ENCODE measurements at regions not wholly inside any gene's neighbourhood (a gene's known extent, or its start where the extent isn't known, plus 50 kb on each side); places are given as distances from the start of the nearest gene placed in this dataset.
"Not testable (repeated sequence)": the region's sequence is repeated elsewhere in the genome, so short reads cannot be mapped to it uniquely, and the experiment has no call there.

DNA sequence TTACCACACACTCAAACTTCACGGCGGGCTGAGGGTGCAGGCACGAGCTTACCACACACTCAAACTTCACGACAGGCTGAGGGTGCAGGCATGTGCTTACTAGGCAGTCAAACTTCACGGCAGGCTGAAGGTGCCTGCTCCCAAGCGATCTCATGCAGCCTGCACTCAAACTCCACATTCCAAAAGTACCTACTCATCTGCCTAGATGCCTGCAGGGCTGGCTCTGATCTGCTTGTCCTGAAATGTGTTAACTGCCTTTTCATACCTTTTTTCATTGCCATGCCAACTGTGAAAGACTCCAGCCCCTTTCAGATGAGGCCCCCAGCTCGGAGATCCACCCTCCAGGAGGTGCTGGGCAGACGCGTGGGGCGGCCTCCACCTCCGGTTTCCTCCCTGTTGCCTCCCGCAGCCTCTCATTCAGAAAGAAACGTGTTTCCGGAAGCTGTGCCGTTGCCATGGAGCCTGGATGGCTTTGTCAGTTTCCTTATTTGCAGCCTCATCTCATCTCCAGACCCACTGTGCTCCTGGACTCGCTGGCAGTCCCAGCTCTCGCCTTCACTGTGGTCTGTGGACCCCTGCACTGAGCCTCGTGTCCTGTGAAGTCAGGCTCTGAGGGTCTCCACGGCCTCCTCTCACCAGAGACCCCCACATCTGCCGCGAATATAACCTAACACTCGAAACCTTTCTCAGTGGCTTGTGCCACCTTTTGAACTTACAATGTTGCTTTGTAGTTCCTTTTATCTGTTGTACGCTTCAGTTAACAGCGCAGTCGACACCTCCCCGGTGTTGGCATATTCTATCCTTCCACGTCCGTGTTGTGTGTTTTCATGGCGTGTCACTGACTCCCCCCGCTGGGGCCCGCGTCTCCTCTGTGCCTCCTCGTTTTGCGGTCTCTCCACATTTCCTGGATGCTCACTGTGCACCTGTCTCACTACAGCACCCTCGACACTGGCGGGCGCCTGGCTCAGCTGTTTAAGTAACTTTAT is 106.1 kb upstream of the ALKAL2 start:
- Mint-ChIP-seq H3K9me3 (ENCODE audit: unreplicated experiment) (no peaks in the 10 kb centered on the region), H3K36me3 (ENCODE audit: unreplicated experiment) (no peaks in the 10 kb centered on the region), H3K27ac (ENCODE audit: unreplicated experiment) (peak overlapping the region; percentile 89), H3K4me1 (ENCODE audit: unreplicated experiment) (peaks cover 25% of the 10 kb centered on the region), H3K27me3 (ENCODE audit: unreplicated experiment) (no peaks in the 10 kb centered on the region), H3K4me3 (ENCODE audit: unreplicated experiment) (peak overlapping the region; percentile 69)
- TF ChIP-seq, protein P1, sequence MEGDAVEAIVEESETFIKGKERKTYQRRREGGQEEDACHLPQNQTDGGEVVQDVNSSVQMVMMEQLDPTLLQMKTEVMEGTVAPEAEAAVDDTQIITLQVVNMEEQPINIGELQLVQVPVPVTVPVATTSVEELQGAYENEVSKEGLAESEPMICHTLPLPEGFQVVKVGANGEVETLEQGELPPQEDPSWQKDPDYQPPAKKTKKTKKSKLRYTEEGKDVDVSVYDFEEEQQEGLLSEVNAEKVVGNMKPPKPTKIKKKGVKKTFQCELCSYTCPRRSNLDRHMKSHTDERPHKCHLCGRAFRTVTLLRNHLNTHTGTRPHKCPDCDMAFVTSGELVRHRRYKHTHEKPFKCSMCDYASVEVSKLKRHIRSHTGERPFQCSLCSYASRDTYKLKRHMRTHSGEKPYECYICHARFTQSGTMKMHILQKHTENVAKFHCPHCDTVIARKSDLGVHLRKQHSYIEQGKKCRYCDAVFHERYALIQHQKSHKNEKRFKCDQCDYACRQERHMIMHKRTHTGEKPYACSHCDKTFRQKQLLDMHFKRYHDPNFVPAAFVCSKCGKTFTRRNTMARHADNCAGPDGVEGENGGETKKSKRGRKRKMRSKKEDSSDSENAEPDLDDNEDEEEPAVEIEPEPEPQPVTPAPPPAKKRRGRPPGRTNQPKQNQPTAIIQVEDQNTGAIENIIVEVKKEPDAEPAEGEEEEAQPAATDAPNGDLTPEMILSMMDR (IDR thresholded peaks at IDR 0.05) = no peak
- peak; percentile 85 for DNase-seq (ENCODE audit: extremely low spot score, unreplicated experiment)

DNA sequence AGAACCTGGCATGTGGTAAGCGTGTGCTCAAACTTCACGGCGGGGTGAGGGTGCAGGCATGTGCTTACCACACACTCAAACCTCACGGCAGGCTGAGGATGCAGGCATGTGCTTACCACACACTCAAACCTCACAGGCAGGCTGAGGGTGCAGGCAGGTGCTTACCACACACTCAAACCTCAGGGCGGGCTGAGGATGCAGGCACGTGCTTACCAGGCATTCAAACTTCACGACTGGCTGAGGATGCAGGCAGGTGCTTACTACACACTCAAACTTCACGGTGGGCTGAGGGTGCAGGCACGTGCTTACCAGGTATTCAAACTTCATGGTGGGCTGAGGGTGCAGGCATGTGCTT is 105.0 kb upstream of the ALKAL2 start:
- DNase-seq (ENCODE audit: extremely low spot score, unreplicated experiment) = no peak
- no peaks in the 10 kb centered on the region for H3K9me3 Mint-ChIP-seq (ENCODE audit: unreplicated experiment)
- H3K27ac Mint-ChIP-seq (ENCODE audit: unreplicated experiment) = no peak overlapping the region
- H3K27me3 Mint-ChIP-seq (ENCODE audit: unreplicated experiment) = no peaks in the 10 kb centered on the region
- peaks cover 25% of the 10 kb centered on the region for H3K4me1 Mint-ChIP-seq (ENCODE audit: unreplicated experiment)
- no peaks in the 10 kb centered on the region for H3K36me3 Mint-ChIP-seq (ENCODE audit: unreplicated experiment)
- H3K4me3 Mint-ChIP-seq (ENCODE audit: unreplicated experiment) = no peak overlapping the region
- TF ChIP-seq, protein P1 (IDR thresholded peaks at IDR 0.05) = no peak

DNA sequence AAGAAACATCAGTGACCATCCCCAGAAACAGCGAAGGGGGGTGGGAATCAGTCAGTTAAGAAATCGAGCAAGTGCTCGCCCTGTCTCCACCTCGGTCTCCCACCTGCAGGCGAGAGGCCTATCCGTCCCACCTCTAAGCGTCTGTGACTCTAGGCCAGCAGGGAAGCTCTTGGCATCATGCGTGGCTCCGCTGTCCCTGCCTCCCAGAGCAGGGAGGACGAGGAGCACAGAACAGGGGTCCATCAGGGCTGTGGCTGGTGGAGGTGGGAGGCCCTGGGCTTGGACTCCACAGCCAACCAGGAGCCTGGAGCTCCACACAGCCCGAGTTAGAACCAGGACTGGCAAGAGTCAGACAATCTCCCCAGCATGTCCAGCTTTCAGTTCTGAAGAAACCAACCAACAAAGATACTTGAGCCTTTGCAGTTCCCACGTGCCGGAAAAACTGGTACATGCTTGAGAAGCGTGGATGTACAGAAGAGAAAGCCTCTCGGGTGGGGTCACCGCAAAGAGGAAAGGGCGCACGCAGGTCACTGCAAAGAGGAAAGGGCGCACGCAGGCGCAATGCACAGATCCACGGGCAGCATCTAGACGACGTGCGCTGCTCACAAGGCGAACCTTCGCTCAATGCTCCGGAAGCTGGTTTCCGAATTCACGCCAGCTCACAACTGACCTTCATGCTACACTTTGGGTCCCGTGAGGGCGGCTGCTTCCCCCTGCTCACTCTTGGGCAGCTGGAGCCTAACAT is 104.5 kb upstream of the ALKAL2 start:
- DNase-seq (ENCODE audit: extremely low spot score, unreplicated experiment) = peak; percentile 73
- Mint-ChIP-seq H3K4me3 (ENCODE audit: unreplicated experiment) (no peak overlapping the region), H3K4me1 (ENCODE audit: unreplicated experiment) (peaks cover 25% of the 10 kb centered on the region), H3K9me3 (ENCODE audit: unreplicated experiment) (no peaks in the 10 kb centered on the region), H3K36me3 (ENCODE audit: unreplicated experiment) (no peaks in the 10 kb centered on the region), H3K27ac (ENCODE audit: unreplicated experiment) (no peak overlapping the region), H3K27me3 (ENCODE audit: unreplicated experiment) (no peaks in the 10 kb centered on the region)
- TF ChIP-seq, protein P1 (IDR thresholded peaks at IDR 0.05) = no peak

DNA sequence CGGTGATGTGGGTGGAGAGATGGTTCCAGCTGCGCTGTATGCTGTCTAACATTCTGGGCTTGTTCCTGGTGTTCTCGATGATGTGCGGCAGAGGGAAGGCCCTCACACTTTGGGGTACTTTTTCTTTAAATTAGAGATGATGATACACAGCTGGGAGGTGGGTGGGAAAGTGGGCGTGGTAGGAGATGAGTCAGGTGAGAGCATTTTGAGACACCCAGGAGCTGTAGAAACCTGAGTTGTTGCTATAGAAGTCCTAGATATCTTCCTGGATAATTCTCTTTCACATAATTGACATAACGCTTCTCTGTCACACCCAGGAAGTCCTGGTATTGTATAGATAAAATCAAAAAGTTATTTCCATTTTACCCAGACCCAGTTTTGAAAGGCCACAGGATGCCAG is 103.8 kb upstream of the ALKAL2 start:
- Mint-ChIP-seq H3K36me3 (ENCODE audit: unreplicated experiment) (no peaks in the 10 kb centered on the region), H3K27me3 (ENCODE audit: unreplicated experiment) (no peaks in the 10 kb centered on the region), H3K9me3 (ENCODE audit: unreplicated experiment) (no peaks in the 10 kb centered on the region), H3K4me1 (ENCODE audit: unreplicated experiment) (peaks cover 25% of the 10 kb centered on the region), H3K27ac (ENCODE audit: unreplicated experiment) (no peak overlapping the region), H3K4me3 (ENCODE audit: unreplicated experiment) (no peak overlapping the region)
- TF ChIP-seq, protein P1 (IDR thresholded peaks at IDR 0.05) = no peak
- DNase-seq (ENCODE audit: extremely low spot score, unreplicated experiment) = no peak

DNA sequence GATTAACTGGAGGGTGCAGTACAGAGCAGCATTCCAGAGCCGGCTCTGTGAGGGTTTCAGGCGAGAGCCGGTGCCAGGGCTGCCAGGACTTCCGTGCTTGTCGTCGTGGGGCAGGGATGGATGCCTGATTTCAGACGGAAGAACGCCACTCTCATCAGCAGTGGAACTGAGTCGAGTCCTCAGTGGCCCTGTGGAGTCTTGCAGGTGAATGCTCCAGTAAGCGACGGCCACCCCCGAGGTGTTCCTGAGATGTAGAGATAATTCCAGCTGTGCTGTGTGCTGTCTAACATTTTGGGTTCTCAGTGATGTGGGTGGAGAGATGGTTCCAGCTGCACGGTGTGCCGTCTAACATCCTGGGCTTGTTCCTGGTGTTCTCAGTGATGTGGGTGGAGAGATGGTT is 103.1 kb upstream of the ALKAL2 start:
- H3K27ac Mint-ChIP-seq (ENCODE audit: unreplicated experiment) = no peak overlapping the region
- H3K4me3 Mint-ChIP-seq (ENCODE audit: unreplicated experiment) = no peak overlapping the region
- peaks cover 27% of the 10 kb centered on the region for H3K4me1 Mint-ChIP-seq (ENCODE audit: unreplicated experiment)
- TF ChIP-seq, protein P1 (IDR thresholded peaks at IDR 0.05) = no peak
- H3K36me3 Mint-ChIP-seq (ENCODE audit: unreplicated experiment) = no peaks in the 10 kb centered on the region
- H3K27me3 Mint-ChIP-seq (ENCODE audit: unreplicated experiment) = no peaks in the 10 kb centered on the region
- peak; percentile 73 for DNase-seq (ENCODE audit: extremely low spot score, unreplicated experiment)
- no peaks in the 10 kb centered on the region for H3K9me3 Mint-ChIP-seq (ENCODE audit: unreplicated experiment)

DNA sequence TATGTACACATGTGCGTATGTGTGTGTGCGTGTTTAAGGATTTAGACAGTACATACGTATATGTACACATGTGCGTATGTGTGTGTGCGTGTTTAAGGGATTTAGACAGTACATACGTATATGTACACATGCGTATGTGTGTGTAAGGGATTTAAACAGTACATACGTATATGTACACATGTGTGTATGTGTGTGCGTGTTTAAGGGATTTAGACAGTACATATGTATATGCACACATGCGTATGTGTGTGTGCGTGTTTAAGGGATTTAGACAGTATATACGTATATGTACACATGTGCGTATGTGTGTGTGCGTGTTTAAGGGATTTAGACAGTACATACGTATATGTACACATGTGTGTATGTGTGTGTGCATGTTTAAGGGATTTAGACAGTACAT is 102.1 kb upstream of the ALKAL2 start:
- DNase-seq (ENCODE audit: extremely low spot score, unreplicated experiment) = not testable (repeated sequence)
- peaks cover 24% of the 10 kb centered on the region for H3K4me1 Mint-ChIP-seq (ENCODE audit: unreplicated experiment)

DNA sequence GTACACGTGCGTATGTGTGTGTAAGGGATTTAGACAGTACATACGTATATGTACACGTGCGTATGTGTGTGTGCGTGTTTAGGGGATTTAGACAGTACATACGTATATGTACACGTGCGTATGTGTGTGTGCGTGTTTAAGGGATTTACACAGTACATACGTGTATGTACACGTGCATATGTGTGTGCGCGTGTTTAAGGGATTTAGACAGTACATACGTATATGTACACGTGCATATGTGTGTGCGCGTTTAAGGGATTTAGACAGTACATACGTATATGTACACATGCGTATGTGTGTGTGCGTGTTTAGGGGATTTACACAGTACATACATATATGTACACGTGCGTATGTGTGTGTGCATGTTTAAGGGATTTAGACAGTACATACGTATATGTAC is 100.9 kb upstream of the ALKAL2 start:
- H3K9me3 Mint-ChIP-seq (ENCODE audit: unreplicated experiment); DNase-seq (ENCODE audit: extremely low spot score, unreplicated experiment); H3K4me3 Mint-ChIP-seq (ENCODE audit: unreplicated experiment); H3K27me3 Mint-ChIP-seq (ENCODE audit: unreplicated experiment); H3K36me3 Mint-ChIP-seq (ENCODE audit: unreplicated experiment); H3K27ac Mint-ChIP-seq (ENCODE audit: unreplicated experiment): not testable (repeated sequence)
- H3K4me1 Mint-ChIP-seq (ENCODE audit: unreplicated experiment) = peaks cover 15% of the 10 kb centered on the region

More for the DNA sequence above, 102.1 kb upstream of the ALKAL2 start:
- not testable (repeated sequence) for H3K9me3 Mint-ChIP-seq (ENCODE audit: unreplicated experiment); H3K36me3 Mint-ChIP-seq (ENCODE audit: unreplicated experiment); H3K4me3 Mint-ChIP-seq (ENCODE audit: unreplicated experiment); H3K27ac Mint-ChIP-seq (ENCODE audit: unreplicated experiment); H3K27me3 Mint-ChIP-seq (ENCODE audit: unreplicated experiment)
